Gastroesophageal sphincter (tissue), 3 donors: ENCODE measurements at regions not wholly inside any gene's neighbourhood (a gene's known extent, or its start where the extent isn't known, plus 50 kb on each side); places are given as distances from the start of the nearest gene placed in this dataset.
"Not testable (repeated sequence)": the region's sequence is repeated elsewhere in the genome, so short reads cannot be mapped to it uniquely, and the experiment has no call there.

Experiments
- CTCF ChIP-seq, 4 experiments: fragments of 200-600 bp in 2 of 4; fragments of 450-650 bp in 2 of 4; sonication (generic) in 1 of 4; IDR thresholded peaks; one replicate each; pipeline ENCODE4 v1.5.1; 2017 to 2019; ENCODE audit warnings: antibody characterized with exemption in 4 of 4, mild to moderate bottlenecking in 2 of 4, moderate library complexity in 2 of 4
- POLR2A ChIP-seq, 2 donors: fragments of 450-650 bp; IDR thresholded peaks; one replicate each; pipeline ENCODE4 v1.6.1; 2017; ENCODE audit warnings: antibody characterized with exemption in 2 of 2, mild to moderate bottlenecking in 2 of 2, moderate library complexity in 1 of 2
- POLR2AphosphoS5 ChIP-seq: sonication (generic); formaldehyde crosslinking; IDR thresholded peaks from one replicate; pipeline ENCODE4 v1.6.1; 2017; ENCODE audit warnings: antibody characterized with exemption

DNA sequence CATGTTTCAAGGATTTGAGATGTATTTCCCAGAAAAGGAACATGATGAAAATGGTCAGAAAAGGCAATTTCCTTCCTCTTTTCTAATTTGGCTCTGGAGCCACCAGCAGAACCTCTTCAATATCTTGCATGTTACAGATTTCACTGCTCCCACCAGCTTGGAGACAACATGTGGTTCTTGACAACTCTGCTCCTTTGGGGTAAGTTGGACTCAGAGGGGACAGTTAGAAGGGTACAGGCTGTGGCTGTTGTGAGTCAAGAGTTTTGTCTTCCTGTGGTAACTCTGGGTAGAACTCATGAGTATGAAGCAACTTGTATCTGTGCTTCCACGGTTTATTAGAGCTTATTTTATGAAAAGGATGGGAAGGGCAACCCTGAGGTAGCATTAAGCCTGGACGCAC, 97.2 kb downstream of the FAM72C start:
- TF ChIP-seq CTCF (IDR thresholded peaks at IDR 0.05); POLR2AphosphoS5; POLR2A (IDR thresholded peaks at IDR 0.05): not testable (repeated sequence)
